GM18520 (cell line): ENCODE measurements at regions not wholly inside any gene's neighbourhood (a gene's known extent, or its start where the extent isn't known, plus 50 kb on each side); places are given as distances from the start of the nearest gene placed in this dataset.
"Not testable (repeated sequence)": the region's sequence is repeated elsewhere in the genome, so short reads cannot be mapped to it uniquely, and the experiment has no call there.

Source experiments
- ATAC-seq: cut with Tn5 transposase; IDR thresholded peaks from one replicate; pipeline ENCODE4 v1.9.1; 2021; ENCODE audit not compliant: unreplicated experiment

GRCh38 chrX:9372866-9373265 lies 92.0 kb upstream of the TBL1X start:
- ATAC-seq = no peak

- no peak for ATAC-seq
Measured at GRCh38 chrX:9373789-9374188, 91.1 kb upstream of the TBL1X start.

GRCh38 chrX:9374555-9374954 lies 90.3 kb upstream of the TBL1X start:
- no peak for ATAC-seq

- ATAC-seq = no peak
Measured at GRCh38 chrX:9376111-9376510, 88.7 kb upstream of the TBL1X start.

GRCh38 chrX:9377216-9377615 lies 87.6 kb upstream of the TBL1X start:
- not testable (repeated sequence) for ATAC-seq

GRCh38 chrX:9378980-9379696 lies 85.7 kb upstream of the TBL1X start:
- ATAC-seq = no peak

- ATAC-seq = no peak
Measured at GRCh38 chrX:9379697-9380551, 84.9 kb upstream of the TBL1X start.

- no peak for ATAC-seq
Measured at GRCh38 chrX:9383655-9384054, 81.2 kb upstream of the TBL1X start.

- ATAC-seq = no peak
Measured at GRCh38 chrX:9388450-9388849, 76.4 kb upstream of the TBL1X start.

- no peak for ATAC-seq
Measured at GRCh38 chrX:9390121-9390520, 74.7 kb upstream of the TBL1X start.

- ATAC-seq = no peak
Measured at GRCh38 chrX:9390693-9391368, 74.0 kb upstream of the TBL1X start.

GRCh38 chrX:9392445-9392844 lies 72.4 kb upstream of the TBL1X start:
- no peak for ATAC-seq

- ATAC-seq = no peak
Measured at GRCh38 chrX:9393571-9393970, 71.3 kb upstream of the TBL1X start.

GRCh38 chrX:9394212-9394611 lies 70.6 kb upstream of the TBL1X start:
- no peak for ATAC-seq

- ATAC-seq = no peak
Measured at GRCh38 chrX:9396930-9397329, 67.9 kb upstream of the TBL1X start.

- no peak for ATAC-seq
Measured at GRCh38 chrX:9401051-9401450, 63.8 kb upstream of the TBL1X start.

- ATAC-seq = no peak
Measured at GRCh38 chrX:9403374-9403773, 61.5 kb upstream of the TBL1X start.

- not testable (repeated sequence) for ATAC-seq
Measured at GRCh38 chrX:9405635-9406034, 59.2 kb upstream of the TBL1X start.

- not testable (repeated sequence) for ATAC-seq
Measured at GRCh38 chrX:9410889-9411288, 54.0 kb upstream of the TBL1X start.

GRCh38 chrX:9411682-9412081 lies 53.2 kb upstream of the TBL1X start:
- ATAC-seq = not testable (repeated sequence)

- no peak for ATAC-seq
Measured at GRCh38 chrX:9414416-9414815, 50.4 kb upstream of the TBL1X start.
